GM10266 (cell line): ENCODE measurements at regions not wholly inside any gene's neighbourhood (a gene's known extent, or its start where the extent isn't known, plus 50 kb on each side); places are given as distances from the start of the nearest gene placed in this dataset.

ENCODE experiments used
- DNase-seq: peaks from one replicate; pipeline ENCODE4 v3.0.0; 2012; ENCODE audit errors: extremely low spot score
- CTCF ChIP-seq: IDR thresholded peaks from 2 replicates; pipeline ENCODE4 v1.5.1; 2012; ENCODE audit warnings: mild to moderate bottlenecking, low read depth; ENCODE audit not compliant: control insufficient read depth, insufficient read depth; ENCODE audit errors: missing control alignments

- no peak for DNase-seq
- TF ChIP-seq CTCF, result no peak
These were observed 214.9 kb downstream of the BARHL2 start for GRCh38 chr1:90502194-90502593.

GRCh38 chr1:90501281-90501680 lies 215.8 kb downstream of the BARHL2 start:
- no peak for DNase-seq
- no peak for TF ChIP-seq CTCF

GRCh38 chr1:90494748-90495282 lies 222.3 kb downstream of the BARHL2 start:
- TF ChIP-seq CTCF, result no peak
- no peak for DNase-seq

- DNase-seq, result no peak
- no peak for TF ChIP-seq CTCF
These were observed 228.7 kb downstream of the BARHL2 start for GRCh38 chr1:90488451-90488850.

- TF ChIP-seq CTCF, result no peak
- no peak for DNase-seq
These were observed 230.1 kb downstream of the BARHL2 start for GRCh38 chr1:90486996-90487395.

GRCh38 chr1:90486134-90486824 lies 230.8 kb downstream of the BARHL2 start:
- DNase-seq, result no peak
- TF ChIP-seq CTCF, result no peak

- no peak for DNase-seq
These were observed 236.7 kb downstream of the BARHL2 start for GRCh38 chr1:90480271-90480835.

More at GRCh38 chr1:90480271-90480835, 236.7 kb downstream of the BARHL2 start:
- TF ChIP-seq CTCF, result no peak
